D721Med (cell line): ENCODE measurements at regions not wholly inside any gene's neighbourhood (a gene's known extent, or its start where the extent isn't known, plus 50 kb on each side); places are given as distances from the start of the nearest gene placed in this dataset.

ENCODE experiments used
- DNase-seq: peaks from one replicate; pipeline ENCODE4 v3.0.0; 2011; ENCODE audit warnings: low spot score; ENCODE audit not compliant: insufficient read length
- FAIRE-seq: peaks from 2 replicates; lab custom pipeline; 2011; peaks lifted over from hg19 to GRCh38; lab: Jason Lieb, UNC
- CTCF ChIP-seq: IDR thresholded peaks from 2 replicates; pipeline ENCODE4 v1.5.1; 2012; ENCODE audit warnings: mild to moderate bottlenecking, control low read depth; ENCODE audit not compliant: insufficient read depth; ENCODE audit errors: missing control alignments

GRCh38 chr2:122001441-122001874, 246.0 kb downstream of the TSN start:
- FAIRE-seq (no peak), DNase-seq (no peak)
- no peak for TF ChIP-seq CTCF

DNA sequence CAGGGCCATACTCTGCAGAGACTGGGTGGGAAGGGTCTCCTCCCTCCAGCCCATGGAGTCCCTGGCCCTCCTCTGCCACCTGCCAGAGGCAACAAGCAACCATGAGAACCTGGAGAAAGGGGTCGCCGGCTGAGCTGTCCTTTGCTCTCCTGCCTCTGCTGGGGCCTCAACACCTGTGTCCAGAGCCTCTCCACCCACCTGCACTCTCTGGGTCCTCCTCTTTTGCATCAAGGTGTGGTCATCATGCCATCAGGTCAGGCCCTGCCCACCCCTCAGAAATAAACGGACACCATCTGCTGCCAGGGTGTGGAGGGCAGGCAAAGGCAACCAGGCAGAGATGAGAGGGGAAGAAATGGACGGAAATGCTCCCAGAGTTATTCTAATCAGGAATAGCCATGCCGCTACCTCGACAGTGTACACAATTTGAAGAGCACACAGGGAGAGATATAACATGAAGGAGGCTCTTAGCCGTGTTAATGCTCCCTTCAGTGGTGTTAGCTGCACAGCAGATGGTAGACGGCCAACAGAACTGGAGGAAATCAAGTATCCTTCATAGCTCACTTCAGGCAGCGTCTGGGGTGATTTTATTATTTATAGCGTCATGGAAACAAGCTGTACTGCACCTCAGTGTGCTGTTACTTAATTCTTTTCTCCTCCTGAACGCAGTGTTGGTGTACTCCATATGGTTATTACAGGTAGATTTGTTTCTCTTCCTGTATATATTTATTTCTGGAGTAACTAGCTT, 247.9 kb downstream of the TSN start:
- TF ChIP-seq CTCF: no peak
- DNase-seq: no peak
- no peak for FAIRE-seq

DNA sequence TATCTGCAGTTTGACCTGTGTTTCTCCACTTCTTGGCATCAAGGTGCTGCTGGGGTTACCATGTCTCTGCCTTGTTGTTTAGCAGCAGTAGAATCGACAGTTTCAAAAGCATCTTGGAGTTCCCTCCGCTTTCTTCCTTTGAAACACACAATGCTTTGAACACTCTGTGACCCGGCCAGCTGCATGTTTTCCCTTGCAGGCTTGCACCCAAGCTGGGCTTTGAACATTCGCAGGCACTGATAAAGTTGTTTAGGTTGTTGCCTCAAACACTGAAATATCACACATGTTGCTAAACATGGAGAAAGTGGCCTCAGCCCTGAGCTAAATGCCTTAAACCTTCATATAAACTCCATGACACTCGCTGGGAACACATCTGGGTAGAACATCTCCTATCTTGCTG, 251.7 kb downstream of the TSN start:
- no peak for TF ChIP-seq CTCF
- no peak for FAIRE-seq
- no peak for DNase-seq

DNA sequence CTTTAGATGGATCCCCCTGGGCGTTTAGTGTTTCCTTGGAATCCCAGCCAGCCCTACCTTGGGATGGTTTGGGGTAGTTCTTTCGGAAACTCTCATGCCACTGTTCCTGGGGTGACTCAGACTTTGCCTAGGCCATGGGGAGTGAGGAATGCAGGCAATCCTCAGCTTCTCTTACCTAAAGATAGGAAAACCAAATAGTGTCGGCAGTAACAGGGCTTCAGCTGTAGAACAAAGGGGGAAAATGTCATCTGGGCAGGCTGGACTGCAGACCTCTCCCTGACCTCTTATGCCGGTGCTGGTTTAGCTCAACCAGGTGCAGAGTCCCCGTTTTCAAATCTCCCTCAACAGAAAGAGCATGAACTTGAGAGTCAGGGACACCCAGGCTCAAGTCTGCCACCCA, 252.1 kb downstream of the TSN start:
- DNase-seq: no peak
- no peak for FAIRE-seq
- TF ChIP-seq CTCF: no peak

DNA sequence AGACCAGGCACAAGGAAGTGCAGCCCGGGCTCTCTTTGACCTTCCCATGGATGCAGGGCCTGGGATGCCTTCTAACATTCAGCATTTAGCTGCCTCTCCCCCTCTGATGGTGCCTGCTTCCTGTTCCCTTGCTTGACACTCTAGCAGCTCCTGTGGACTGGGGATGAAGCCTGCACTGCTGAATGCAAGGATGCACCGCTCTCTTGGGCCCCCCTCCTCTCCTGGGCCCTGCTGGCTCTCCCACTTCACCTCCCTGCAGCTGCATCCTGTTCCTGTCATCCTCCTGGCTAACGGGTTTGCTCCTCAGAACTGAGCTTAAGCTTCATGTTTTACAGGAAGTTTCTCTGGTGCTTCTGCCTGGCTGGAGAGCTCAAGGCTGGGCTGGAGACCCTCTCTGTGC, 254.1 kb downstream of the TSN start:
- FAIRE-seq (no peak), DNase-seq (no peak)
- TF ChIP-seq CTCF: no peak

DNA sequence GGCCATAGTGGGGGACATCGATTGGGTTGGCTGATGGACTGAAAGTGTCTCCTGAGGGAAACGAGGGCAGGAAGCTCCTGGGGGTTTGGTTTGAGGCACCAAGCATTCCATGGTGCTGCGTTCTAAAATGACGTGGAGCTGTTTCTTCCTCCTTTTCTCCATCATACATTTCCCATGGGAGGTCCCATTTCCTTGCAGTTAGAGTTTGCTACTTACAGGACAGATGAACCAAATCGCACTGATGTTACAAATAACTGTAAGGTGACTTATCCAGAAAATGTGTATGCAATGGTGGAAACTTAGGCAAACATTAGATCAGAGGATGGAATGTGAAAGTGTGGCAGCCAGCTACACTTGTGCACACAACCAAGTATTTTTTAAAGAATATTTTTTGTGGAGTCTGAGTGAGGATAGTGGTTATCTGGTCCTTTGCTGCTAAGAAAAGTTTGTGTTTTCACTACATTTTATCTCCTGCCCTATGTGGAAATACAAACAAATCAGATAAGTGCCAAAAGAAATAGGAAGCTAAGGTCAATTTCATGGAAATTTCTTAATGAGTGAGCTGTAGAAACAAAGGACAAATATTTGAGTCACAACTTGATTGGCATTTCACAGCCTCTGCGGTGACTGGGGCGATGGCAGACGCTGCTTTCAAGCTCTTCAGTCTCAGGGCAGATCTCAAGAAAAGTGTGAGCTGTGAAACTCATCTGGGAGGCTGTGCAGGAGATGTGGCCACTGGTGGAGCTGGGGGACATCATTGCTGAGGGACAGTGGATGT, 256.2 kb downstream of the TSN start:
- no peak for TF ChIP-seq CTCF
- DNase-seq (no peak), FAIRE-seq (no peak)

DNA sequence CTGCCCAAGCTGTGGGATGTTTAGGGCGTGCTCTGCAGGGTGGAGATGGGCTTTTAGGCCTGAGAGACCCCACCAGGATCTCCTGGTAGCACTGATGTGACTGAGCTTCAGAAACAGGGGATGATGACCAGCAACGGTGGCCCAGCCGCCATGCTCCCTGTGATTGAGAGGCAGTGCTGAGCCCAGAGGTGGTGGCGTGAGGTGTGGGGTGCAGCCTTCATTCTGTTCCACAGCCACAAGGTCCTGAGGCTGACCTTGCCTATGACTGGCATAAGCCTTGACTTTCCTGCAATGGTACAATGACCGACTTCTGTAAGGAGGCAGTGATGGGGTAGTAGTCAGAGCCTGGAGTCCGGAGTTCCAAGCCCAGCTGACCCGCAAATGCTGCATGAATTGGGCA, 263.3 kb downstream of the TSN start:
- DNase-seq (no peak), FAIRE-seq (no peak)
- no peak for TF ChIP-seq CTCF
